ENCODE measurements at regions not wholly inside any gene's neighbourhood (a gene's known extent, or its start where the extent isn't known, plus 50 kb on each side); places are given as distances from the start of the nearest gene placed in this dataset.

DNA sequence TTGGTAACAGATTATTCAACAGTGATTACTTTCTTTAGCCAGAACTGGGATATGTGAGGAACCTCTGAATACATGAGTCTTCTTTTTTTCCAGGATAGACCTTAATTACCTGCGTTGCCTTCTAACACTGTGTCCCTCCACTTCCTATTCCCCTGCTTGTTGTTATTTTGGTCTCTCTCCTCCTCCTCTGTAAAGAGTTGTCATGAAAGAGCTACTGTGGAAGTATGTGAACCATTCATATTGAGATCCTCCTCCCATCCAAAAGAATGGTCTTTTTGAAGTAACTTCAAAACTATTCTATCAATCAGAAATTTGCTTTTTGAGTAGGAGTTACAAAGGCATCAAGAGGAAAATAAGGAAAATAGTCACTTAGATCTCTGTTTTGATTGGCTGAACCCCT, 420.0 kb upstream of the TENM3 start:
- DNase-seq, result no peak
- TF ChIP-seq, protein P1, sequence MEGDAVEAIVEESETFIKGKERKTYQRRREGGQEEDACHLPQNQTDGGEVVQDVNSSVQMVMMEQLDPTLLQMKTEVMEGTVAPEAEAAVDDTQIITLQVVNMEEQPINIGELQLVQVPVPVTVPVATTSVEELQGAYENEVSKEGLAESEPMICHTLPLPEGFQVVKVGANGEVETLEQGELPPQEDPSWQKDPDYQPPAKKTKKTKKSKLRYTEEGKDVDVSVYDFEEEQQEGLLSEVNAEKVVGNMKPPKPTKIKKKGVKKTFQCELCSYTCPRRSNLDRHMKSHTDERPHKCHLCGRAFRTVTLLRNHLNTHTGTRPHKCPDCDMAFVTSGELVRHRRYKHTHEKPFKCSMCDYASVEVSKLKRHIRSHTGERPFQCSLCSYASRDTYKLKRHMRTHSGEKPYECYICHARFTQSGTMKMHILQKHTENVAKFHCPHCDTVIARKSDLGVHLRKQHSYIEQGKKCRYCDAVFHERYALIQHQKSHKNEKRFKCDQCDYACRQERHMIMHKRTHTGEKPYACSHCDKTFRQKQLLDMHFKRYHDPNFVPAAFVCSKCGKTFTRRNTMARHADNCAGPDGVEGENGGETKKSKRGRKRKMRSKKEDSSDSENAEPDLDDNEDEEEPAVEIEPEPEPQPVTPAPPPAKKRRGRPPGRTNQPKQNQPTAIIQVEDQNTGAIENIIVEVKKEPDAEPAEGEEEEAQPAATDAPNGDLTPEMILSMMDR (IDR thresholded peaks at IDR 0.05), result no peak
- TF ChIP-seq POLR2A (IDR thresholded peaks at IDR 0.05), result no peak
- H3K4me1 ChIP-seq, result no peaks in the 10 kb centered on the region
- H3K27me3 ChIP-seq, result no peaks in the 10 kb centered on the region
- no peak overlapping the region for H3K4me3 ChIP-seq
- H3K36me3 ChIP-seq (ENCODE audit: low read depth, missing control alignments), result no peaks in the 10 kb centered on the region
- intact Hi-C loops (cut with DNase I; ENCODE audit: low total_unique reads), result no loop called here
- H3K27ac ChIP-seq, result no peak overlapping the region
- 64 to 88% methylated on average over 1 of the region's 1 CpG for WGBS, 2 donors
- H3K9me3 ChIP-seq, result no peaks in the 10 kb centered on the region

DNA sequence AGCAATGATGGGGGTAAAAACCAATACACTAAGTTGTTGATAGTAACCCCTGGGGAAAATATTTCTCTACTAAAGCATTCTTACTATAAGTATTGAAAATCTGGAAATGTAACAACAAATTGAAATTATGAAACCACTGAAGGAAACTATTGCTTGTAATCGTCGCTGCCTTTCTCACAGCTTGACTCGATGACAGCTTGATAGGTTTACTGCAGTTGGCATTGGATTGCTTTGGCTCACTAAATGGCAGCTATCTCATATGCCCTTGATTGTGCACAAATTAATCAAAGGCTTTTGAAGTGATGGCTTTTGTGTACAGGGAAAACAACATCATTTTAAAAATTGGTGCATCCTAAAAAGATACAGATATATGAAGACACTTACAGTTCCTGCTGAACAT, 419.6 kb upstream of the TENM3 start:
- Histone ChIP-seq H3K4me1 (no peaks in the 10 kb centered on the region), H3K4me3 (no peak overlapping the region), H3K27me3 (no peaks in the 10 kb centered on the region), H3K9me3 (no peaks in the 10 kb centered on the region), H3K36me3 (ENCODE audit: low read depth, missing control alignments) (no peaks in the 10 kb centered on the region), H3K27ac (no peak overlapping the region)
- WGBS, 2 donors, result 93 to 96% methylated on average over 3 of the region's 3 CpGs
- DNase-seq, result no peak
- intact Hi-C loops (cut with DNase I; ENCODE audit: low total_unique reads), result no loop called here
- no peak for TF ChIP-seq POLR2A (IDR thresholded peaks at IDR 0.05)
- TF ChIP-seq, protein P1 (IDR thresholded peaks at IDR 0.05), result no peak

DNA sequence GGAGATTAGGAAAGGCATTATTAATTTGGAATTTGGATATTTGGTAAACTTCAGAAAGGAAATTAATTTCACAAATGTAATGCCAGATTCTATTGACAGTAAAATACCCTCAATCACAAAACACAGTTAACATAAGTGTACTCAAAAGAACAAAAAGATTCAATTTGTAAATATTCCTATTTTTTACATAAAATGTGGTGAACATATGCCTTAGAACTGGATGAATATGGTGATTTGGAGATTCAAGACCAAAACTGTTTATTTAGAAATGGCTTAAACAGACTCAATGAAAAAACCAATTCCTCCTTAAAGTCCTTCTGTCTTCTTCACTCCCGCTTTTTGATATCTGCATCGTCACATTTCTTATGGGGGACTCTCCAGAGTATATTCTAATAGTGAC, 417.6 kb upstream of the TENM3 start:
- no peaks in the 10 kb centered on the region for H3K36me3 ChIP-seq (ENCODE audit: low read depth, missing control alignments)
- intact Hi-C loops (cut with DNase I; ENCODE audit: low total_unique reads), result no loop called here
- no peaks in the 10 kb centered on the region for H3K4me1 ChIP-seq
- H3K9me3 ChIP-seq, result no peaks in the 10 kb centered on the region
- TF ChIP-seq POLR2A (IDR thresholded peaks at IDR 0.05), result no peak
- TF ChIP-seq, protein P1 (IDR thresholded peaks at IDR 0.05), result no peak
- no peak overlapping the region for H3K27ac ChIP-seq
- no peak for DNase-seq
- no peak overlapping the region for H3K4me3 ChIP-seq
- WGBS, 2 donors, result 81 to 91% methylated on average over 2 of the region's 2 CpGs
- H3K27me3 ChIP-seq, result no peaks in the 10 kb centered on the region

DNA sequence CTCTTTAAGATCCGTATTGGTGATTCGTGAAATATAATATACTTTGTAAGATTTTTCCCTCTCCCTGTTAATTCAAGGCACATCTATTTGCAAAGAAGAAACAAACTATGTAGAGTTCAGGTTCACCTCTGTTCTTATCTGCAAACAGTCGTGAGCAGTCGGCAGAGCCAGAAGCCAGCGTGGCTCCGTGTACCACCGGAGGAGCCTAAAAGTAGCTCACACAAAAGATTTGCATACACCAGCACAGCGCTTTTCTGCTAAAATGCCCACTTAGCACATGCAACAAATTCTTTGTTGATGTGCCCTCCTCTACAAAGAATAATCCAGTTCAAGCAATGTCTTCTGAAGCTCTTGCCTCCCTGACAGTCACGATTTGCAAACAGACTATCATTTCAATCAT, 416.0 kb upstream of the TENM3 start:
- DNase-seq, result no peak
- no peaks in the 10 kb centered on the region for H3K36me3 ChIP-seq (ENCODE audit: low read depth, missing control alignments)
- no peak overlapping the region for H3K27ac ChIP-seq
- intact Hi-C loops (cut with DNase I; ENCODE audit: low total_unique reads), result no loop called here
- H3K4me1 ChIP-seq, result no peaks in the 10 kb centered on the region
- WGBS, 2 donors, result 83 to 89% methylated on average over 9 of the region's 9 CpGs
- no peaks in the 10 kb centered on the region for H3K9me3 ChIP-seq
- no peaks in the 10 kb centered on the region for H3K27me3 ChIP-seq
- TF ChIP-seq, protein P1 (IDR thresholded peaks at IDR 0.05), result no peak
- no peak for TF ChIP-seq POLR2A (IDR thresholded peaks at IDR 0.05)
- H3K4me3 ChIP-seq, result no peak overlapping the region

DNA sequence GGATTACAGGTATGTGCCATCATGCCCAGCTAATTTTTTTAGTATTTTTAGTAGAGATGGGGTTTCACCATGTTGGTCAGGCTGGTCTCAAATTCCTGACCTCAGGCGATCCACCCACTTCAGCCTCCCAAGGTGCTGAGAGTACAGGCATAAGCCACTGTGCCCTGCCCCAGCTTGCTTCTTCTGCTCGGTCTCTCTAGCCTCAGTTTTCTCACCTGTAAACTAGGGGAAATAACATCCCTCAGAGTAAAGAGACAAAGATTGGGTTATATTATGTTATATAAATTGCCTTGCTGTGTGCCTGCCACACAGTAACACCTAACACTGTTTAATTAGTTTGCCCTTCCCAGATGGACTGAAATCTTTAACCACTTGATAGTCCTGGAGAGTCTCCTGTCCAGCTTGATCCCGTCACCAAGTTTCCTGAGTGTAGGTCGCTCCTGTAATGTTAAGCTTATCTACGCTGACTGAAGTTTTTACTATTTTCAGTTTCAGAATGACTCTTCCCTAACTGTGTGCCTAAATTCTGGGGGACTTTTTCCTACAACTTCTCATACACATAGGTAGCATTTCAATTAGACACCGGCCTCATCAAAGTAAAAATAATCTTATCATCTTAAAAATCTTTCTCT, 412.7 kb upstream of the TENM3 start:
- WGBS, 2 donors, result 75 to 78% methylated on average over 6 of the region's 6 CpGs
- Histone ChIP-seq H3K4me1 (no peaks in the 10 kb centered on the region), H3K27ac (no peak overlapping the region), H3K4me3 (no peak overlapping the region), H3K36me3 (ENCODE audit: low read depth, missing control alignments) (no peaks in the 10 kb centered on the region), H3K9me3 (no peaks in the 10 kb centered on the region), H3K27me3 (no peaks in the 10 kb centered on the region)
- intact Hi-C loops (cut with DNase I; ENCODE audit: low total_unique reads), result no loop called here
- no peak for DNase-seq
- TF ChIP-seq POLR2A (IDR thresholded peaks at IDR 0.05), result no peak
- TF ChIP-seq, protein P1 (IDR thresholded peaks at IDR 0.05), result no peak
